ENCODE measurements at regions not wholly inside any gene's neighbourhood (a gene's known extent, or its start where the extent isn't known, plus 50 kb on each side); places are given as distances from the start of the nearest gene placed in this dataset.
A peak's percentile ranks its signal among the peaks of the same experiment; 100 is the strongest.

DNA sequence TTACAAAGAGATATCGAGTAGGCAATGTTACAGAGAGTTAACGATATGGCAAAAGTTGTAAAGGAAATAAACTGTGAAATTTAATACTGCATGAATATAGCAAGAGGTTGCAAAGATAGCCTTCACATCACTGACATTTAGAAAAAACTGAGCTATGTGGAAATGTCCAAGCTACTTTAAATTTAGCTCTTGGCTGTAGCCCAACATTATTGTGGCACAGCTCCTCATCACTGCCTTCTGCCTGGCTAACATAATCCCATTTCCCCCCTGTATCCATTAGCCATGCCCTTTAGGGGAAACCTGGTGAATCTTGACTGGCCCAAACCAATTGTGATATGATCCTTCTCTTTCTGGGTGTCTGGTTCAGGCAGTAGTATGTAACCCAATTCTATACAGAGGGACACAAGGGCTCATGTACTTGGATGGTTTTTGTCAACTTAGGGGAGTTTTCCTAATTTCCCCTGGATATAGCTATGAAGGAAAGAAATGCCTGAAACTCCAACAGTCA, 115.4 kb downstream of the PFDN4 start:
- DNase-seq (ENCODE audit: low read depth): peak; percentile 18
- H3K4me3 ChIP-seq (ENCODE audit: low read length): no peak overlapping the region

DNA sequence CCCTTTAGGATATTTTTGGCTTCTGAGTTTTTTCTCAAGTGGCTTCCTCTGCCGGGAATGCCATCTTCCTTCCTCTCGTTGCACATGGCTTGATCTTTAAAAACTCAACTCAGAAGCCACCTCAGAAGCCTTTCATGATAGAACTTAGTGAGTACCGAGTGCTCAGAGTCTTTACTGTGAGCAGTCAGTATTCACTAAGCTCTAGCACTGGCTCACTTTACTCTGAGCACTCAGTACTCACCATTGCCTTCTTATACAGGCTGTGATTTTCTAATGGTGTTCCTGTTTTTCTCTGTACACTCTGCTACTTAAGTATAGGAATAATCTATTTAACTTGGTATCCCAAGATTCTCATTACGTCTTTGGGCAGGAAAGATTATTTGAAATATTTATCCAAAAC, 116.2 kb downstream of the PFDN4 start:
- no peak overlapping the region for H3K4me3 ChIP-seq (ENCODE audit: low read length)
- no peak for DNase-seq (ENCODE audit: low read depth)
- TF ChIP-seq, protein P1, sequence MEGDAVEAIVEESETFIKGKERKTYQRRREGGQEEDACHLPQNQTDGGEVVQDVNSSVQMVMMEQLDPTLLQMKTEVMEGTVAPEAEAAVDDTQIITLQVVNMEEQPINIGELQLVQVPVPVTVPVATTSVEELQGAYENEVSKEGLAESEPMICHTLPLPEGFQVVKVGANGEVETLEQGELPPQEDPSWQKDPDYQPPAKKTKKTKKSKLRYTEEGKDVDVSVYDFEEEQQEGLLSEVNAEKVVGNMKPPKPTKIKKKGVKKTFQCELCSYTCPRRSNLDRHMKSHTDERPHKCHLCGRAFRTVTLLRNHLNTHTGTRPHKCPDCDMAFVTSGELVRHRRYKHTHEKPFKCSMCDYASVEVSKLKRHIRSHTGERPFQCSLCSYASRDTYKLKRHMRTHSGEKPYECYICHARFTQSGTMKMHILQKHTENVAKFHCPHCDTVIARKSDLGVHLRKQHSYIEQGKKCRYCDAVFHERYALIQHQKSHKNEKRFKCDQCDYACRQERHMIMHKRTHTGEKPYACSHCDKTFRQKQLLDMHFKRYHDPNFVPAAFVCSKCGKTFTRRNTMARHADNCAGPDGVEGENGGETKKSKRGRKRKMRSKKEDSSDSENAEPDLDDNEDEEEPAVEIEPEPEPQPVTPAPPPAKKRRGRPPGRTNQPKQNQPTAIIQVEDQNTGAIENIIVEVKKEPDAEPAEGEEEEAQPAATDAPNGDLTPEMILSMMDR (conservative IDR thresholded peaks at IDR 0.05; ENCODE audit: low read length): no peak

More for the DNA sequence above, 115.4 kb downstream of the PFDN4 start:
- TF ChIP-seq, protein P1 (conservative IDR thresholded peaks at IDR 0.05; ENCODE audit: low read length): no peak

DNA sequence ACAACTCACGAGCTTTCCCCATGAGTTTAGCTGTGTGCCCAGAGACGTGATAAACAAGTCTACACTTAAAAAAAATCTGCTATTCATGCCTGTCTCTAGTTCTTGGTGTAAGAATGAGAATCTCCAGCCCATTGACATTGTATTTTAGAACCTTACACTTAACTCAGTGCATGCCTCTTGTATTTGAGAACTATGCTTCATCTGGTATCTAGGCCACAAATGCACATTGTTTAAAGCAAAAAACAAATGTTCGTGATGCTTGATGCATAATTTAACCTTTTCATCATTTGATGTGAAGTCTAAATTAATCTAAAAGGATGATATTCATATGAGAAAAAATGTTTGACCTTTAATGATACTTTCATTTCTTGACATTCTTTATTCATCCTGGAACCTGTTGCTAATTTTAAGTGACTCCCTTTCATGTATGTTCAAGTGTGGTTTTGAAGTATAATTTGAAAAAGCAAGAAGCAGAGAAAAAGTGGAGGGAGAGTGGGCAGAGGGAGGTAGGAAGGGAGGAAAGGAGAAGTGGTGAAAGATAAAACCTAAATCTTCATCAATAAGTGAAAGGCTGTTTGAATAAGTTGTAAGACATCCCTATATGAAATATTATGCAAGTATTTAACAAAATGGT, 116.9 kb downstream of the PFDN4 start:
- TF ChIP-seq, protein P1 (conservative IDR thresholded peaks at IDR 0.05; ENCODE audit: low read length): no peak
- DNase-seq (ENCODE audit: low read depth): no peak
- no peak overlapping the region for H3K4me3 ChIP-seq (ENCODE audit: low read length)

DNA sequence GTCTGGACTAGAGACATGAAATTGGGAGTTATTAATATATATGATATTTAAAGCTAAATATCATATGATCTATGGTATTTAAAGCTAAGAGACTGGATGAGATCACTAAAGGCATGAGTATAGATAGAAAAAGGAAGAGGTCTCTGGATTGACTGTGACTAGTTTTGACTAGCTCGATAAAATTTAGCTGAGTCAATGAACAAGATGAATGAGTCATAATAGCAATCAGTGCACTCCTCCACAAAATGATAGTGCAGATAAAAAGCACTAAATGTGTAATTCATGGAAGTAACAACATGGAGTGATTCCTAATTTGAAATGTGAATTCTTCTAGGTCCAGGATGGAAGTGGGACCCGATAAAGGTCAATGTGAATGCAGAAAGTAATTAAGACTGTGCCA, 127.4 kb downstream of the PFDN4 start:
- DNase-seq (ENCODE audit: low read depth): no peak
- H3K4me3 ChIP-seq (ENCODE audit: low read length): no peak overlapping the region
- TF ChIP-seq, protein P1 (conservative IDR thresholded peaks at IDR 0.05; ENCODE audit: low read length): no peak

DNA sequence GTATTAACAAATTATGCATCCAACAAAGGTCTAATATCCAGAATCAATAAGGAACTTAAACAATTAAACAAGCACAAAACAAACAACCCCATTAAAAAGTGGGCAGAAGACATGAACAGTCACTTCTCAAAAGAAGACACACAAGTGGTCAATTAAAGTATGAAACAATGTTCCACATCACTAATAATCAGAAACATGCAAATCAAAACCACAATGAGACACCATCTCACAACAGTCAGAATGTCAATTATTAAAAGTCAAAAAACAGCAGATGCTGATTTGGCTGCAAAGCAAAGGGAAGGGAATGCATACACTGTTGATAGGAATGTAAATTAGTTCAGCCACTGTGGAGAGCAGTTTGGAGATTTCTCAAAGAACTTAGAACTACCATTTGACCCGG, 129.3 kb downstream of the PFDN4 start:
- TF ChIP-seq, protein P1 (conservative IDR thresholded peaks at IDR 0.05; ENCODE audit: low read length): no peak
- no peak for DNase-seq (ENCODE audit: low read depth)
- no peak overlapping the region for H3K4me3 ChIP-seq (ENCODE audit: low read length)

DNA sequence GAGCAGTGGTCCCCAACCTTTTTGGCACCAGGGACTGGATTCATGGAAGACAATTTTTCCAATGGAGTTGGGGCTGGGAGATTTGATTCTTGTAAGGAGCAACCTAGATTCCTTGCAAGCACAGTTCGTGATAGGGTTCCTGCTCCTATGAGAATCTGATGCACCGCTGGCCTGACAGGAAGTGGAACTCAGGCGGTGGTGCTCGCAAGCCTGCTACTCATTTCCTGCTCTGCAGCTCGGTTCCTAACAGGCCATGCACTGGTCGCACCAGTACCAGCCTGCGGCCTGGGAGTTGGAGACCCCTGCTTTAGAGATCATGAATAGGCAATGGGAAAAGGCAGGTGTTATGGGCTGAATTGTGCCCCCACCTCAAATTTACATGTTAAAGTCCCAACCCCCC, 131.2 kb downstream of the PFDN4 start:
- TF ChIP-seq, protein P1 (conservative IDR thresholded peaks at IDR 0.05; ENCODE audit: low read length): no peak
- no peak overlapping the region for H3K4me3 ChIP-seq (ENCODE audit: low read length)
- no peak for DNase-seq (ENCODE audit: low read depth)

DNA sequence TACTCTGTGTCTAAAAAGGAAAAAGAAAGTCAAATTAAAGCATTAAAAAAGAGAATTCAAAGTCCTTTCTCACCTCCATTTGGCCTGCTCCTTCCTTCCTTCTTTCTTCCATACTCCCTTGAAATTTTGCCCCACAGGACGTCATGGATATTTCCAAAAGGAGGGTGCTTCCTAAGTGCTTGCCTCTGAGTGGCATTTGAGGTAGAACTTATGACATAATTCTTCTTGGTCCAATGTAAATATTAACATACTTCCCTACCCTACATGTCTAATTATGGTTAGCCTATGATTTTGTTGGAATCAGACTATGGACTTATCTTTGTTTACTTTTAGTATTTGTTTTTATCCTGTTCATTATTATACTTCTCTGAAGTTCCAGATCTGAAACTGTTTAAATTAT, 132.3 kb downstream of the PFDN4 start:
- no peak overlapping the region for H3K4me3 ChIP-seq (ENCODE audit: low read length)
- TF ChIP-seq, protein P1 (conservative IDR thresholded peaks at IDR 0.05; ENCODE audit: low read length): no peak
- no peak for DNase-seq (ENCODE audit: low read depth)
